Trophoblast cell (in vitro differentiated cells and primary cell): ENCODE measurements at regions not wholly inside any gene's neighbourhood (a gene's known extent, or its start where the extent isn't known, plus 50 kb on each side); places are given as distances from the start of the nearest gene placed in this dataset.

Experiments used
- DNase-seq, 2 donors: peaks; one replicate each; pipeline ENCODE4 v3.0.0-alpha.2; 2016
- H2AFZ ChIP-seq: 2 replicates; pipeline ENCODE4 v1.6.1; 2013; ENCODE audit warnings: low read length, moderate library complexity, mild to moderate bottlenecking; ENCODE audit not compliant: insufficient read depth, poor library complexity
- H2AK5ac ChIP-seq: 2 replicates; pipeline ENCODE4 v1.6.1; 2013; ENCODE audit warnings: mild to moderate bottlenecking, low read length
- H2BK120ac ChIP-seq: 2 replicates; pipeline ENCODE4 v1.6.1; 2013; ENCODE audit warnings: low read length, mild to moderate bottlenecking, moderate library complexity; ENCODE audit not compliant: insufficient read depth, poor library complexity
- H2BK12ac ChIP-seq: 2 replicates; pipeline ENCODE4 v1.6.1; 2013; ENCODE audit warnings: mild to moderate bottlenecking, low read length, moderate library complexity
- H2BK5ac ChIP-seq: 2 replicates; pipeline ENCODE4 v1.6.1; 2013; ENCODE audit warnings: low read length, low read depth, moderate library complexity, mild to moderate bottlenecking; ENCODE audit not compliant: poor library complexity
- H3K14ac ChIP-seq: 2 replicates; pipeline ENCODE4 v1.6.1; 2013; ENCODE audit warnings: mild to moderate bottlenecking, low read length
- H3K18ac ChIP-seq: 2 replicates; pipeline ENCODE4 v1.6.1; 2013; ENCODE audit warnings: mild to moderate bottlenecking, low read length
- H3K23ac ChIP-seq: 2 replicates; pipeline ENCODE4 v1.6.1; 2013; ENCODE audit warnings: low read length
- H3K27ac ChIP-seq: 2 replicates; pipeline ENCODE4 v1.5.1; 2013; ENCODE audit warnings: low read depth, mild to moderate bottlenecking, inconsistent platforms, low read length, moderate library complexity
- H3K27me3 ChIP-seq: 2 replicates; pipeline ENCODE4 v1.6.1; 2013; ENCODE audit warnings: inconsistent platforms, mild to moderate bottlenecking, low read length, moderate library complexity; ENCODE audit not compliant: insufficient read depth
- H3K36me3 ChIP-seq, 2 experiments: 1 replicate in 1 of 2; 2 replicates in 1 of 2; pipeline ENCODE4 v1.6.1; 2013; ENCODE audit warnings: low read length in 2 of 2, mild to moderate bottlenecking in 2 of 2, moderate library complexity in 1 of 2; ENCODE audit not compliant: insufficient read depth in 2 of 2, control insufficient read depth in 1 of 2
- H3K4ac ChIP-seq: 2 replicates; pipeline ENCODE4 v1.6.1; 2013; ENCODE audit warnings: low read depth, mild to moderate bottlenecking, low read length, moderate library complexity
- H3K4me1 ChIP-seq, 2 experiments: 1 replicate in 1 of 2; 2 replicates in 1 of 2; pipeline ENCODE4 v1.6.1; 2013; ENCODE audit warnings: low read length in 2 of 2, mild to moderate bottlenecking in 2 of 2, moderate library complexity in 1 of 2; ENCODE audit not compliant: insufficient read depth in 2 of 2, control insufficient read depth in 1 of 2
- H3K4me2 ChIP-seq: 2 replicates; pipeline ENCODE4 v1.6.1; 2013; ENCODE audit warnings: inconsistent platforms, mild to moderate bottlenecking, low read length, moderate library complexity
- H3K4me3 ChIP-seq: 2 replicates; pipeline ENCODE4 v1.5.1; 2013; ENCODE audit warnings: mild to moderate bottlenecking, low read depth, low read length, inconsistent platforms
- H3K79me1 ChIP-seq: one replicate; pipeline ENCODE4 v1.6.1; 2013; ENCODE audit warnings: low read length
- H3K79me2 ChIP-seq: 2 replicates; pipeline ENCODE4 v1.6.1; 2013; ENCODE audit warnings: low read length, mild to moderate bottlenecking; ENCODE audit not compliant: control insufficient read depth, insufficient read depth, poor library complexity
- H3K9ac ChIP-seq: 2 replicates; pipeline ENCODE4 v1.6.1; 2013; ENCODE audit warnings: mild to moderate bottlenecking, low read length
- H3K9me3 ChIP-seq: 2 replicates; pipeline ENCODE4 v1.6.1; 2013; ENCODE audit warnings: low read depth, mild to moderate bottlenecking, control low read depth, inconsistent platforms, low read length; ENCODE audit not compliant: insufficient read depth
- H4K12ac ChIP-seq: 2 replicates; pipeline ENCODE4 v1.6.1; 2013; ENCODE audit warnings: low read depth, mild to moderate bottlenecking, low read length, moderate library complexity
- H4K8ac ChIP-seq: 2 replicates; pipeline ENCODE4 v1.6.1; 2013; ENCODE audit warnings: low read depth, mild to moderate bottlenecking, low read length, moderate library complexity
- H4K91ac ChIP-seq: one replicate; pipeline ENCODE4 v1.6.1; 2013; ENCODE audit warnings: low read depth, mild to moderate bottlenecking, low read length, moderate library complexity
- WGBS: extraction: QIAGEN DNeasy Blood & Tissue Kit; methylation state at CpG from one replicate; pipeline ENCODE4 v1.1.7; 2013; ENCODE audit warnings: missing lambda C conversion rate; ENCODE audit not compliant: insufficient read length, insufficient coverage; ENCODE audit errors: extremely low coverage; 5-methylcytosine and 5-hydroxymethylcytosine counted together

DNA sequence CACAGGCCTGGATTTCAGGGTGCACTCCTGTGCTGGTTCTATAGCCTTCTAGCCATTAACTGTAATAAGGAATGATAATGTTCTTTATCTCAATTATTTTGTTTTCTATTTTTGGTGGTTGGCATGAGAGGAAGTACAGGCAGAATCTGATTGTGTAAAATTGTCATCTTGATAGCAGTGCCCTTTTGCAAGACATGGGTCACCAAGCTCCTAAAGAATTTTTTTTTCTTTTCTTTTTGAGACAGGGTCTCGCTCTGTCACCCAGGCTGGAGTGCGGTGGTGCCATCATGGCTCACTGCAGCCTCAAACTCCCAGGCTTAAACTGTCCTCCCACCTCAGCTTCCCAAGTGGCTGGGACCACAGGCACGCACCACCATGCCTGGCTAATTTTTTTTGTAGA lies 206.7 kb upstream of the JARID2 start:
- H2BK120ac ChIP-seq = no peak overlapping the region
- H2AFZ ChIP-seq = no peak overlapping the region
- no peak overlapping the region for H3K27ac ChIP-seq
- H3K4me2 ChIP-seq = no peak overlapping the region
- H4K8ac ChIP-seq = no peak overlapping the region
- H2AK5ac ChIP-seq = no peak overlapping the region
- no peaks in the 10 kb centered on the region for H3K79me1 ChIP-seq
- peaks cover under 1 to 7% of the 10 kb centered on the region in 2 experiments for H3K4me1 ChIP-seq
- H3K36me3 ChIP-seq = no peaks in the 10 kb centered on the region
- no peak overlapping the region for H2BK12ac ChIP-seq
- no peak overlapping the region for H3K18ac ChIP-seq
- WGBS = no CpG with 5 or more reads among the region's 3 CpGs
- H3K4me3 ChIP-seq = no peak overlapping the region
- H3K9ac ChIP-seq = no peak overlapping the region
- no peak for DNase-seq
- H3K79me2 ChIP-seq = no peaks in the 10 kb centered on the region
- no peaks in the 10 kb centered on the region for H3K27me3 ChIP-seq
- H3K4ac ChIP-seq = no peak overlapping the region
- H4K12ac ChIP-seq = no peak overlapping the region
- no peaks in the 10 kb centered on the region for H3K9me3 ChIP-seq
- no peak overlapping the region for H4K91ac ChIP-seq
- H3K23ac ChIP-seq = no peak overlapping the region
- H3K14ac ChIP-seq = no peak overlapping the region
- H2BK5ac ChIP-seq = no peak overlapping the region

- Histone ChIP-seq H3K9ac (no peak overlapping the region), H3K4me1 (peaks cover 4% of the 10 kb centered on the region in 2 experiments), H2AFZ (no peak overlapping the region), H3K4me3 (no peak overlapping the region), H2AK5ac (no peak overlapping the region), H3K36me3 (no peaks in the 10 kb centered on the region), H2BK5ac (no peak overlapping the region), H4K8ac (no peak overlapping the region), H3K79me1 (no peaks in the 10 kb centered on the region), H3K14ac (no peak overlapping the region), H2BK12ac (no peak overlapping the region), H3K27ac (no peak overlapping the region), H3K18ac (no peak overlapping the region), H2BK120ac (no peak overlapping the region), H3K4me2 (no peak overlapping the region), H3K79me2 (no peaks in the 10 kb centered on the region), H3K4ac (no peak overlapping the region), H4K12ac (no peak overlapping the region), H3K23ac (no peak overlapping the region), H3K27me3 (no peaks in the 10 kb centered on the region), H4K91ac (no peak overlapping the region), H3K9me3 (no peaks in the 10 kb centered on the region)
- WGBS = no CpG with 5 or more reads among the region's 4 CpGs
- DNase-seq = no peak
Measured at GRCh38 chr6:15042938-15043337, 202.9 kb upstream of the JARID2 start.

DNA sequence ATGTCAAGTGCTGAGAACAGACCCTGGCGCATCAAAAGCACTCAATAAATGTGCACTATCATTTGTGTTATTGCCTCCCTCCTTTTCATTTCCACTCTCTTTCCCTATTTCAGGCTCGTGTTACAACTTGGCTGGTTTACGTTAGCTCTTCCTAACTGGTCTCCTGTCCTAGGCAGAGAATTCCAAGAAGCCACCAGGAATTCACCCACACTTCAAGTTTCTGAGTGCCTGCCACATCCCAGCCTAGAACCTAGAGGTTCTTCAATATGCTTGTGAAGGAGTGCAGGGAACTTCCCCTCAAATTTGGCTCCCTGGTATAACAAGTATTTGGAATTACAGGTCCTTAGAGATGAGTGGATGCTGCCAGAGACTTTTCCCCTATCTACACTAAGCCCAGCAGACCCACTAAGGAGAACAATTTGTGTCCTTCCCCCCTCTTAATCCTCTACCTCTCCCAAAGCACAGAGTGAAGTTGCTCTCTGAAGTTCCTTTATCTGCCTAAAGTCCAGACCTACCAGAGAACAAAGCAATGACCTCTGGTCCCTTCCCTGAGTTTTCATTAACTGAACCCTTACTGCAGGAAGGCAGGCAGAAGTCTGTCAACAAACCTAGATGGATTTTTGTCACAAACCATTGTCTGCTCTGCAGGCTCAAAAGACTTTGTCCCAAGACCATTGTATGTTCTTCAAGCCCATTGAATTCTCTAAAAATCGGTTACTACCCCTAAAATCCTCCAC lies 201.6 kb upstream of the JARID2 start:
- Histone ChIP-seq H3K9ac (no peak overlapping the region), H3K23ac (no peak overlapping the region), H3K36me3 (no peaks in the 10 kb centered on the region), H2BK120ac (no peak overlapping the region), H3K4ac (no peak overlapping the region), H3K79me1 (no peaks in the 10 kb centered on the region), H3K4me3 (no peak overlapping the region), H2BK12ac (no peak overlapping the region), H3K4me2 (no peak overlapping the region), H3K79me2 (no peaks in the 10 kb centered on the region), H2AFZ (no peak overlapping the region), H2BK5ac (no peak overlapping the region), H3K4me1 (peaks cover 4% of the 10 kb centered on the region in 2 experiments), H4K12ac (no peak overlapping the region), H3K9me3 (no peaks in the 10 kb centered on the region), H2AK5ac (no peak overlapping the region), H3K14ac (no peak overlapping the region), H4K91ac (no peak overlapping the region), H4K8ac (no peak overlapping the region), H3K27me3 (no peaks in the 10 kb centered on the region), H3K18ac (no peak overlapping the region), H3K27ac (no peak overlapping the region)
- whole genome bisulfite sequencing = no CpG with 5 or more reads among the region's 4 CpGs
- peak in 1 of 2 donors; percentile 52 for DNase-seq

DNA sequence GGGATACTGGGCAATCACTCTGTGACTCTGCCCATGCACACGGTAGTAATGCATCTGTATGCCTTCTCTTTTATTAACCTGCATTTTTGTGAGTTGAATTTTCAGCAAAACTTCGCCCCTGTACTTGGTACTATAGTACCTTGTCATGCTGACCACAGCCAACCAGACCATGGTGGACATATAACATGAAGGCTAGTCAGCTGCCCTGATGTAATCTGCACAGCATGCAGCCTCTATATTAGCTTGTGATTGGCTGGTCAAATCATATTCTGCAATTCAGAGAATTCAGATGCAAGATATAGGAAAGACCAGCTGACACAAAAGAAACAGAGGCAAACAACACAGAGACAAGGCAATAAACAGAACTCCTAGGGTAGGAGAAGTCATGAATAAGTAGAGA lies 200.9 kb upstream of the JARID2 start:
- H4K8ac ChIP-seq = no peak overlapping the region
- no peak overlapping the region for H2BK5ac ChIP-seq
- H3K36me3 ChIP-seq = no peaks in the 10 kb centered on the region
- no peak overlapping the region for H3K23ac ChIP-seq
- no peak overlapping the region for H3K4me2 ChIP-seq
- no peak overlapping the region for H4K12ac ChIP-seq
- H3K79me2 ChIP-seq = no peaks in the 10 kb centered on the region
- H2BK120ac ChIP-seq = no peak overlapping the region
- H3K9me3 ChIP-seq = no peaks in the 10 kb centered on the region
- no CpG with 5 or more reads among the region's 2 CpGs for WGBS
- no peak overlapping the region for H3K18ac ChIP-seq
- H3K27me3 ChIP-seq = no peaks in the 10 kb centered on the region
- no peak overlapping the region for H3K27ac ChIP-seq
- peak in 1 of 2 donors; percentile 58 for DNase-seq
- no peak overlapping the region for H2AK5ac ChIP-seq
- no peak overlapping the region for H2BK12ac ChIP-seq
- H3K4me3 ChIP-seq = no peak overlapping the region
- H3K4me1 ChIP-seq = peaks cover 4% of the 10 kb centered on the region in 2 experiments
- H3K4ac ChIP-seq = no peak overlapping the region
- no peak overlapping the region for H4K91ac ChIP-seq
- H2AFZ ChIP-seq = no peak overlapping the region
- no peak overlapping the region for H3K9ac ChIP-seq
- H3K14ac ChIP-seq = no peak overlapping the region
- H3K79me1 ChIP-seq = no peaks in the 10 kb centered on the region
